K562 (cell line): ENCODE measurements at regions not wholly inside any gene's neighbourhood (a gene's known extent, or its start where the extent isn't known, plus 50 kb on each side); places are given as distances from the start of the nearest gene placed in this dataset.

ENCODE experiments used
- ETS2 ChIP-seq: IDR thresholded peaks from 2 replicates; pipeline ENCODE4 v1.6.1; 2016; ENCODE audit warnings: borderline replicate concordance, missing genetic modification characterization, mild to moderate bottlenecking, moderate library complexity, missing compliant biosample characterization; ENCODE audit not compliant: poor library complexity, severe bottlenecking
- POLR2A ChIP-seq: fragments of 450-650 bp; conservative IDR thresholded peaks from 2 replicates; pipeline ENCODE4 v1.6.1; 2016
- TAF1 ChIP-seq: IDR thresholded peaks from 2 replicates; pipeline ENCODE4 v1.6.1; 2011; ENCODE audit warnings: mild to moderate bottlenecking, low read length, moderate library complexity; ENCODE audit not compliant: insufficient read depth, control insufficient read depth, severe bottlenecking; ENCODE audit errors: extremely low read depth
- TAF9B ChIP-seq: fragments of 450-650 bp; IDR thresholded peaks from 2 replicates; pipeline ENCODE4 v1.6.1; 2018; ENCODE audit warnings: mild to moderate bottlenecking; ENCODE audit not compliant: partially characterized antibody
- TF ChIP-seq, protein P1 (sequence below), 3 experiments: IDR thresholded peaks in 2 of 3; conservative IDR thresholded peaks in 1 of 3; 2 replicates each; pipeline ENCODE4 v1.5.1; 2011 to 2012; ENCODE audit warnings: low read length in 3 of 3, mild to moderate bottlenecking in 3 of 3, control low read depth in 2 of 3, improper control_type of control experiment in 1 of 3, inconsistent platforms in 1 of 3, low read depth in 1 of 3, mixed read lengths in 1 of 3, moderate library complexity in 1 of 3; ENCODE audit not compliant: insufficient read depth in 2 of 3
- TF ChIP-seq, protein P2 (sequence below): fragments of 250-450 bp; sonication (Bioruptor Pico); IDR thresholded peaks from 2 replicates; pipeline ENCODE4 v1.5.0; 2021

- TF ChIP-seq POLR2A (no peak), TAF9B (no peak), TAF1 (no peak), ETS2 (tag) (no peak)
- TF ChIP-seq, protein P1, sequence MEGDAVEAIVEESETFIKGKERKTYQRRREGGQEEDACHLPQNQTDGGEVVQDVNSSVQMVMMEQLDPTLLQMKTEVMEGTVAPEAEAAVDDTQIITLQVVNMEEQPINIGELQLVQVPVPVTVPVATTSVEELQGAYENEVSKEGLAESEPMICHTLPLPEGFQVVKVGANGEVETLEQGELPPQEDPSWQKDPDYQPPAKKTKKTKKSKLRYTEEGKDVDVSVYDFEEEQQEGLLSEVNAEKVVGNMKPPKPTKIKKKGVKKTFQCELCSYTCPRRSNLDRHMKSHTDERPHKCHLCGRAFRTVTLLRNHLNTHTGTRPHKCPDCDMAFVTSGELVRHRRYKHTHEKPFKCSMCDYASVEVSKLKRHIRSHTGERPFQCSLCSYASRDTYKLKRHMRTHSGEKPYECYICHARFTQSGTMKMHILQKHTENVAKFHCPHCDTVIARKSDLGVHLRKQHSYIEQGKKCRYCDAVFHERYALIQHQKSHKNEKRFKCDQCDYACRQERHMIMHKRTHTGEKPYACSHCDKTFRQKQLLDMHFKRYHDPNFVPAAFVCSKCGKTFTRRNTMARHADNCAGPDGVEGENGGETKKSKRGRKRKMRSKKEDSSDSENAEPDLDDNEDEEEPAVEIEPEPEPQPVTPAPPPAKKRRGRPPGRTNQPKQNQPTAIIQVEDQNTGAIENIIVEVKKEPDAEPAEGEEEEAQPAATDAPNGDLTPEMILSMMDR (IDR thresholded peaks at IDR 0.05 in 2 of 3, conservative IDR thresholded peaks at IDR 0.05 in 1 of 3; ENCODE audit: insufficient read depth in 2 of 3, low read depth in 1 of 3, low read length in 3 of 3) = no peak
- TF ChIP-seq, protein P2, sequence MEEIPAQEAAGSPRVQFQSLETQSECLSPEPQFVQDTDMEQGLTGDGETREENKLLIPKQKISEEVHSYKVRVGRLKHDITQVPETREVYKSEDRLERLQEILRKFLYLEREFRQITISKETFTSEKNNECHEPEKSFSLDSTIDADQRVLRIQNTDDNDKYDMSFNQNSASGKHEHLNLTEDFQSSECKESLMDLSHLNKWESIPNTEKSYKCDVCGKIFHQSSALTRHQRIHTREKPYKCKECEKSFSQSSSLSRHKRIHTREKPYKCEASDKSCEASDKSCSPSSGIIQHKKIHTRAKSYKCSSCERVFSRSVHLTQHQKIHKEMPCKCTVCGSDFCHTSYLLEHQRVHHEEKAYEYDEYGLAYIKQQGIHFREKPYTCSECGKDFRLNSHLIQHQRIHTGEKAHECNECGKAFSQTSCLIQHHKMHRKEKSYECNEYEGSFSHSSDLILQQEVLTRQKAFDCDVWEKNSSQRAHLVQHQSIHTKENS (CRISPR knock-in tag) = no peak
Observed at GRCh38 chr14:59117754-59118528, 70.5 kb upstream of the DAAM1 start.
